H1 (cell line): ENCODE measurements at regions not wholly inside any gene's neighbourhood (a gene's known extent, or its start where the extent isn't known, plus 50 kb on each side); places are given as distances from the start of the nearest gene placed in this dataset.

Source experiments
- CTCF ChIA-PET: fragments of 300-600 bp; sonication (Branson Sonifier 250); formaldehyde crosslinking; loops from one replicate; lab custom pipeline; 2021; ENCODE audit not compliant: partially characterized antibody; lab: Charles Lee
- POLR2A ChIA-PET: fragments of 300-600 bp; sonication (Branson Sonifier 250); formaldehyde crosslinking; loops from one replicate; lab custom pipeline; 2021; ENCODE audit warnings: inconsistent platforms; ENCODE audit not compliant: partially characterized antibody; lab: Charles Lee
- DNase-seq, 2 experiments: peaks; one replicate each; pipeline versions ENCODE4 v3.0.0 to v3.0.0-alpha.2; 2010 to 2022; ENCODE audit warnings: low spot score in 2 of 2, low read depth in 1 of 2, mixed read lengths in 1 of 2
- FAIRE-seq: peaks from 2 replicates; lab custom pipeline; 2011; peaks lifted over from hg19 to GRCh38; lab: Jason Lieb, UNC
- H2AFZ ChIP-seq: 2 replicates; pipeline ENCODE4 v1.8.1; 2012; ENCODE audit warnings: low read length, inconsistent platforms
- H2AK5ac ChIP-seq: 2 replicates; pipeline ENCODE4 v1.6.1; 2013; ENCODE audit warnings: low read depth, low read length
- H2BK120ac ChIP-seq: replicated peaks from 2 replicates; pipeline ENCODE3; 2013; ENCODE audit warnings: low read depth, low read length, inconsistent platforms
- H2BK12ac ChIP-seq: 2 replicates; pipeline ENCODE4 v1.6.1; 2013; ENCODE audit warnings: low read depth, low read length
- H2BK15ac ChIP-seq: 2 replicates; pipeline ENCODE4 v1.6.1; 2013; ENCODE audit warnings: low read length
- H2BK20ac ChIP-seq: 2 replicates; pipeline ENCODE4 v1.6.1; 2013; ENCODE audit warnings: low read length
- H2BK5ac ChIP-seq: 2 replicates; pipeline ENCODE4 v1.6.1; 2013; ENCODE audit warnings: low read depth, low read length
- H3K14ac ChIP-seq: 2 replicates; pipeline ENCODE4 v1.6.1; 2013; ENCODE audit warnings: inconsistent platforms; ENCODE audit not compliant: insufficient read length
- H3K18ac ChIP-seq: 2 replicates; pipeline ENCODE4 v1.6.1; 2013; ENCODE audit warnings: low read length; ENCODE audit errors: extremely low read depth
- H3K23ac ChIP-seq: 2 replicates; pipeline ENCODE4 v1.6.1; 2013; ENCODE audit warnings: inconsistent platforms; ENCODE audit not compliant: insufficient read length
- H3K23me2 ChIP-seq: 2 replicates; pipeline ENCODE4 v1.6.1; 2013; ENCODE audit warnings: low read depth, low read length
- H3K27ac ChIP-seq: 2 replicates; pipeline ENCODE4 v1.6.1; 2011; ENCODE audit warnings: low read depth, low read length, inconsistent platforms
- H3K27me3 ChIP-seq, 4 experiments: replicated peaks in 1 of 4; 1 replicate in 1 of 4; 2 replicates in 3 of 4; pipeline versions ENCODE4 v1.6.1 to v1.8.1; 2011 to 2013; ENCODE audit warnings: low read length in 3 of 4, mild to moderate bottlenecking in 3 of 4, inconsistent platforms in 2 of 4, mixed read lengths in 2 of 4, moderate library complexity in 1 of 4; ENCODE audit not compliant: control insufficient read depth in 3 of 4, insufficient read depth in 3 of 4; ENCODE audit errors: extremely low read depth in 1 of 4
- H3K36me3 ChIP-seq, 4 experiments: 2 replicates each; pipeline versions ENCODE4 v1.6.1 to v1.8.1; 2011 to 2013; ENCODE audit warnings: mild to moderate bottlenecking in 4 of 4, low read length in 3 of 4, moderate library complexity in 2 of 4, control low read depth in 1 of 4, inconsistent platforms in 1 of 4; ENCODE audit not compliant: insufficient read depth in 4 of 4, control insufficient read depth in 2 of 4
- H3K4ac ChIP-seq: replicated peaks from 2 replicates; pipeline ENCODE3; 2013; ENCODE audit warnings: low read length, low read depth, mixed read lengths, inconsistent platforms; ENCODE audit not compliant: insufficient read length
- H3K4me1 ChIP-seq, 4 experiments: replicated peaks in 1 of 4; 1 replicate in 1 of 4; 2 replicates in 3 of 4; pipeline versions ENCODE4 v1.6.1 to v1.8.1; 2011 to 2013; ENCODE audit warnings: low read length in 3 of 4, inconsistent platforms in 2 of 4, mixed read lengths in 1 of 4; ENCODE audit not compliant: insufficient read depth in 4 of 4, control insufficient read depth in 3 of 4
- H3K4me2 ChIP-seq, 2 experiments: 2 replicates each; pipeline versions ENCODE4 v1.6.1 to v1.8.1; 2011 to 2013; ENCODE audit warnings: low read depth in 2 of 2, low read length in 2 of 2, control low read depth in 1 of 2, inconsistent platforms in 1 of 2, mild to moderate bottlenecking in 1 of 2; ENCODE audit not compliant: insufficient read depth in 1 of 2
- H3K4me3 ChIP-seq, 4 experiments: fragments of 200-600, 300-600 bp in 1 of 4; sonication (generic), shearing (Covaris generic), sonication (Bioruptor Twin) in 1 of 4; 2 replicates each; pipeline versions ENCODE4 v1.5.1 to v1.8.1; 2011 to 2016; ENCODE audit warnings: low read length in 4 of 4, low read depth in 3 of 4, control low read depth in 2 of 4, inconsistent platforms in 2 of 4, mild to moderate bottlenecking in 2 of 4, mixed read lengths in 1 of 4, moderate library complexity in 1 of 4; ENCODE audit not compliant: insufficient read depth in 2 of 4; ENCODE audit errors: extremely low read depth in 1 of 4
- H3K56ac ChIP-seq: replicated peaks from 2 replicates; pipeline ENCODE3; 2013; ENCODE audit warnings: low read depth, mild to moderate bottlenecking, mixed read lengths, low read length, inconsistent platforms; ENCODE audit not compliant: insufficient read length
- H3K79me1 ChIP-seq: 2 replicates; pipeline ENCODE4 v1.6.1; 2013; ENCODE audit warnings: low read depth, low read length, control low read depth
- H3K79me2 ChIP-seq, 2 experiments: 2 replicates each; pipeline versions ENCODE4 v1.6.1 to v1.8.1; 2012 to 2013; ENCODE audit warnings: low read length in 2 of 2, mild to moderate bottlenecking in 2 of 2, inconsistent platforms in 1 of 2; ENCODE audit not compliant: insufficient read depth in 2 of 2, control insufficient read depth in 1 of 2
- H3K9ac ChIP-seq, 4 experiments: replicated peaks in 1 of 4; 1 replicate in 1 of 4; 2 replicates in 3 of 4; pipeline versions ENCODE4 v1.6.1 to v1.8.1; 2011 to 2013; ENCODE audit warnings: low read depth in 3 of 4, low read length in 3 of 4, control low read depth in 2 of 4, mild to moderate bottlenecking in 2 of 4, moderate library complexity in 2 of 4, inconsistent platforms in 1 of 4; ENCODE audit errors: extremely low read depth in 1 of 4
- H3K9me3 ChIP-seq, 2 experiments: 2 replicates each; pipeline versions ENCODE4 v1.6.1 to v1.8.1; 2012 to 2013; ENCODE audit warnings: mild to moderate bottlenecking in 2 of 2, moderate library complexity in 2 of 2, control low read depth in 1 of 2, inconsistent platforms in 1 of 2, low read depth in 1 of 2, low read length in 1 of 2, mixed read lengths in 1 of 2; ENCODE audit not compliant: insufficient read depth in 2 of 2
- H4K20me1 ChIP-seq, 2 experiments: replicated peaks in 1 of 2; 2 replicates each; pipeline versions ENCODE3 to v1.8.1; 2011 to 2013; ENCODE audit warnings: inconsistent platforms in 2 of 2, low read length in 2 of 2, mild to moderate bottlenecking in 1 of 2; ENCODE audit not compliant: insufficient read depth in 2 of 2, control insufficient read depth in 1 of 2
- H4K5ac ChIP-seq: 2 replicates; pipeline ENCODE4 v1.6.1; 2013; ENCODE audit warnings: low read length, low read depth, mixed read lengths, inconsistent platforms; ENCODE audit not compliant: insufficient read length
- H4K8ac ChIP-seq: 2 replicates; pipeline ENCODE4 v1.8.0; 2013; ENCODE audit warnings: mild to moderate bottlenecking, moderate library complexity, low read length, inconsistent platforms; ENCODE audit not compliant: insufficient read depth; ENCODE audit errors: extremely low read depth
- H4K91ac ChIP-seq: replicated peaks from 2 replicates; pipeline ENCODE3; 2013; ENCODE audit warnings: low read length, mixed read lengths, inconsistent platforms; ENCODE audit not compliant: insufficient read length
- ATF3 ChIP-seq: IDR thresholded peaks from 2 replicates; pipeline ENCODE4 v1.6.1; 2011; ENCODE audit warnings: low read depth, mild to moderate bottlenecking, low read length; ENCODE audit not compliant: insufficient read depth
- CBX8 ChIP-seq: fragments of 300-800, 300-1000 bp; sonication (generic); IDR thresholded peaks from 2 replicates; pipeline ENCODE4 v1.7.1; 2016; ENCODE audit warnings: low read depth, low read length, borderline replicate concordance
- EZH2 ChIP-seq: fragments of 200-600 bp; sonication (generic); IDR thresholded peaks from 2 replicates; pipeline ENCODE4 v1.7.1; 2012; ENCODE audit warnings: low read depth, mild to moderate bottlenecking, moderate library complexity, low read length, inconsistent platforms; ENCODE audit not compliant: severe bottlenecking
- HDAC6 ChIP-seq: IDR thresholded peaks from one replicate; pipeline ENCODE4 v1.7.1; 2012; ENCODE audit warnings: low read depth, mild to moderate bottlenecking, inconsistent platforms, low read length, moderate library complexity
- NANOG ChIP-seq: IDR thresholded peaks from 2 replicates; pipeline ENCODE4 v1.6.1; 2011; ENCODE audit warnings: low read length, low read depth, mild to moderate bottlenecking, inconsistent platforms; ENCODE audit not compliant: insufficient read depth, poor library complexity, severe bottlenecking
- POU5F1 ChIP-seq: IDR thresholded peaks from 2 replicates; pipeline ENCODE4 v1.6.1; 2011; ENCODE audit warnings: low read depth, mild to moderate bottlenecking, low read length, moderate library complexity
- WGBS, 2 experiments: shearing (Covaris generic) in 1 of 2; methylation state at CpG; one replicate each; pipeline versions ENCODE4 v1.1.6 to v1.1.7; 2013 to 2015; ENCODE audit warnings: low lambda C conversion rate in 2 of 2, mixed read lengths in 2 of 2, inconsistent platforms in 1 of 2, low coverage in 1 of 2, missing lambda C conversion rate in 1 of 2; ENCODE audit not compliant: insufficient replicate concordance in 2 of 2, insufficient coverage in 1 of 2, insufficient read length in 1 of 2; ENCODE audit errors: extremely low coverage in 1 of 2, missing lambda C conversion rate in 1 of 2; 5-methylcytosine and 5-hydroxymethylcytosine counted together

GRCh38 chr12:79521576-79521975 is 169.2 kb downstream of the PAWR start:
- ChIA-PET POLR2A (no interaction called here), CTCF (interaction anchor here (0.6 to 2.0 kb wide), 3 partner anchors 9 to 280 kb away, joined by 3 to 9 read pairs (median 5); no protein-coding TSS in a partner anchor)
- no peaks in the 10 kb centered on the region for H3K23me2 ChIP-seq
- H2BK12ac ChIP-seq, result no peak overlapping the region; the same call in 1 of the 2 replicates
- no peak overlapping the region for H3K18ac ChIP-seq
- H4K8ac ChIP-seq, result no peak overlapping the region
- no peaks in the 10 kb centered on the region for H3K79me1 ChIP-seq
- no peaks in the 10 kb centered on the region for H3K27me3 ChIP-seq
- H3K79me2 ChIP-seq, result no peaks in the 10 kb centered on the region
- WGBS, 2 experiments, result 83% methylated on average over 1 of the region's 1 CpG; no CpG with 5 or more reads in 1 of the 2 experiments
- H4K5ac ChIP-seq, result no peak overlapping the region
- H2AFZ ChIP-seq, result no peak overlapping the region
- H4K91ac ChIP-seq, result no peak overlapping the region
- H3K9ac ChIP-seq, result peak overlapping the region in 1 of 4 experiments; percentile 29; a peak in 1 of 7 replicates
- H3K56ac ChIP-seq, result no peak overlapping the region
- H3K4me1 ChIP-seq, result peaks cover 4 to 15% (median 11%) of the 10 kb centered on the region in 4 experiments; a peak in 6 of 7 replicates
- no peak overlapping the region for H2AK5ac ChIP-seq
- no peak overlapping the region for H3K14ac ChIP-seq
- DNase-seq, result no peak
- no peak overlapping the region for H3K23ac ChIP-seq
- no peaks in the 10 kb centered on the region for H3K36me3 ChIP-seq
- no peak overlapping the region for H3K27ac ChIP-seq
- no peaks in the 10 kb centered on the region for H3K9me3 ChIP-seq
- H3K4me3 ChIP-seq, result no peak overlapping the region
- no peak overlapping the region for H2BK15ac ChIP-seq
- H3K4me2 ChIP-seq, result peak overlapping the region in 1 of 2 experiments; percentile 2; a peak in 2 of 4 replicates
- no peak for FAIRE-seq
- 0 out of 2 replicates have a peak overlapping the region, but pooled peaks have one; percentile 9 for H2BK20ac ChIP-seq
- no peaks in the 10 kb centered on the region for H4K20me1 ChIP-seq
- peak overlapping the region; percentile 21 for H2BK120ac ChIP-seq
- H3K4ac ChIP-seq, result no peak overlapping the region
- TF ChIP-seq CBX8 (no peak), ATF3 (no peak), HDAC6 (no peak), EZH2 (no peak), NANOG (no peak), POU5F1 (no peak)
- TF ChIP-seq, all 59 proteins: peak for 0
- peak overlapping the region; percentile 50; the same call in 1 of the 2 replicates for H2BK5ac ChIP-seq
